ENCODE measurements at regions not wholly inside any gene's neighbourhood (a gene's known extent, or its start where the extent isn't known, plus 50 kb on each side); places are given as distances from the start of the nearest gene placed in this dataset.

DNA sequence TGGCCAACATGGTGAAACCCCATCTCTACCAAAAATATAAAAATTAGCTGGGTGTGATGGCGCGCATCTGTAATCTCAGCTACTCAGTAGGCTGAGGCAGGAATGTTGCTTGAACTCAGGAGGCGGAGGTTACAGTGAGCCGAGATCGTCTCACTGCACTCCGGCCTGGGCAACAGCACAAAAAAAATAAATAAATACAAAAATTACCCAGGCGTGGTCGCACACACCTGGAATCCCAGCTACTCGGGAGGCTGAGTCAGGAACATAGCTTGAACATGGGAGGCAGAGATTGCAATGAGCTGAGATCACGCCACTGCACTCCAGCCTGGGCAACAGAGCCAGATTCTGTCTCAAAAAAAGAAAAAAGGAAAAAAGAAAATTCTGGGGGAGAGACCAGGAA lies 80.1 kb downstream of the PHETA1 start:
- no peak for TF ChIP-seq EZH2phosphoT487 (IDR thresholded peaks at IDR 0.05; ENCODE audit: borderline replicate concordance, low read length)
- TF ChIP-seq CTCF (IDR thresholded peaks at IDR 0.05; ENCODE audit: low read depth, low read length, poor library complexity, severe bottlenecking): no peak
